ENCODE measurements at regions not wholly inside any gene's neighbourhood (a gene's known extent, or its start where the extent isn't known, plus 50 kb on each side); places are given as distances from the start of the nearest gene placed in this dataset.

- H3K27ac ChIP-seq (replicated peaks) = no peak overlapping the region
- H3K27me3 ChIP-seq (ENCODE audit: insufficient read depth, poor library complexity, severe bottlenecking) = peaks cover 2% of the 10 kb centered on the region
- TF ChIP-seq, protein P1, sequence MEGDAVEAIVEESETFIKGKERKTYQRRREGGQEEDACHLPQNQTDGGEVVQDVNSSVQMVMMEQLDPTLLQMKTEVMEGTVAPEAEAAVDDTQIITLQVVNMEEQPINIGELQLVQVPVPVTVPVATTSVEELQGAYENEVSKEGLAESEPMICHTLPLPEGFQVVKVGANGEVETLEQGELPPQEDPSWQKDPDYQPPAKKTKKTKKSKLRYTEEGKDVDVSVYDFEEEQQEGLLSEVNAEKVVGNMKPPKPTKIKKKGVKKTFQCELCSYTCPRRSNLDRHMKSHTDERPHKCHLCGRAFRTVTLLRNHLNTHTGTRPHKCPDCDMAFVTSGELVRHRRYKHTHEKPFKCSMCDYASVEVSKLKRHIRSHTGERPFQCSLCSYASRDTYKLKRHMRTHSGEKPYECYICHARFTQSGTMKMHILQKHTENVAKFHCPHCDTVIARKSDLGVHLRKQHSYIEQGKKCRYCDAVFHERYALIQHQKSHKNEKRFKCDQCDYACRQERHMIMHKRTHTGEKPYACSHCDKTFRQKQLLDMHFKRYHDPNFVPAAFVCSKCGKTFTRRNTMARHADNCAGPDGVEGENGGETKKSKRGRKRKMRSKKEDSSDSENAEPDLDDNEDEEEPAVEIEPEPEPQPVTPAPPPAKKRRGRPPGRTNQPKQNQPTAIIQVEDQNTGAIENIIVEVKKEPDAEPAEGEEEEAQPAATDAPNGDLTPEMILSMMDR (IDR thresholded peaks at IDR 0.05; ENCODE audit: insufficient read depth, low read length) = no peak
- no peak for TF ChIP-seq GABPA (IDR thresholded peaks at IDR 0.05; ENCODE audit: low read depth)
- no peak for TF ChIP-seq REST (IDR thresholded peaks at IDR 0.05; ENCODE audit: insufficient replicate concordance, low read depth)
- TF ChIP-seq SPI1 (IDR thresholded peaks at IDR 0.05; ENCODE audit: borderline replicate concordance, low read depth) = no peak
- TF ChIP-seq POLR2AphosphoS5 (IDR thresholded peaks at IDR 0.05; ENCODE audit: low read depth) = no peak
- no peak for DNase-seq (ENCODE audit: low read depth in 1 of 2, low spot score in 1 of 2)
- no peak overlapping the region for H3K4me3 ChIP-seq (replicated peaks; ENCODE audit: insufficient read depth, low read length)
Observed at GRCh38 chr2:41958251-41958650, 89.6 kb upstream of the PKDCC start.

- TF ChIP-seq REST (IDR thresholded peaks at IDR 0.05; ENCODE audit: insufficient replicate concordance, low read depth) (no peak), GABPA (IDR thresholded peaks at IDR 0.05; ENCODE audit: low read depth) (no peak), SPI1 (IDR thresholded peaks at IDR 0.05; ENCODE audit: borderline replicate concordance, low read depth) (no peak), POLR2AphosphoS5 (IDR thresholded peaks at IDR 0.05; ENCODE audit: low read depth) (no peak)
- TF ChIP-seq, protein P1 (IDR thresholded peaks at IDR 0.05; ENCODE audit: insufficient read depth, low read length) = no peak
- no peak overlapping the region for H3K27ac ChIP-seq (replicated peaks)
- no peak overlapping the region for H3K4me3 ChIP-seq (replicated peaks; ENCODE audit: insufficient read depth, low read length)
- DNase-seq (ENCODE audit: low read depth in 1 of 2, low spot score in 1 of 2) = no peak
- peaks cover 2% of the 10 kb centered on the region for H3K27me3 ChIP-seq (ENCODE audit: insufficient read depth, poor library complexity, severe bottlenecking)
Observed at GRCh38 chr2:41958775-41959174, 89.0 kb upstream of the PKDCC start.

DNA sequence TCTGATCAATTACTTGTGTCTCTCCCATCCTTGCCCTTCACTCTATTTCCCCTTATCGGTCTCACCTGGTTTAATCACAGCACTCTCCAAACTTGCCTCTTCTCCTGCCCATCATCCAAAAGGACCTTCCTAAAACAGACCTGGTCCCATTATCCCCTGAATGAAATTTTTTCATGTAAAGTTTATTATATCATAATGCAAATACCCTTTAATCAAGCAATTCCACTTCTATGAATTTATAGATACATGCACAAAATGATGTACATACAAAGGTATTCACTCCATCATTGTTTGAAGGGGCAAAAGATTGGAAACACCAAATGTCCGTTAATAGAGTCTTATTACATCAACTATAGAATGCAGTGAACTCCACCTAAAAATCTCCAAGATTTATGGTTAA, 88.1 kb upstream of the PKDCC start:
- DNase-seq (ENCODE audit: low read depth in 1 of 2, low spot score in 1 of 2) = no peak
- Histone ChIP-seq H3K4me3 (replicated peaks; ENCODE audit: insufficient read depth, low read length) (no peak overlapping the region), H3K27me3 (ENCODE audit: insufficient read depth, poor library complexity, severe bottlenecking) (peaks cover 2% of the 10 kb centered on the region), H3K27ac (replicated peaks) (no peak overlapping the region)
- TF ChIP-seq, protein P1 (IDR thresholded peaks at IDR 0.05; ENCODE audit: insufficient read depth, low read length) = no peak
- TF ChIP-seq REST (IDR thresholded peaks at IDR 0.05; ENCODE audit: insufficient replicate concordance, low read depth) (no peak), GABPA (IDR thresholded peaks at IDR 0.05; ENCODE audit: low read depth) (no peak), SPI1 (IDR thresholded peaks at IDR 0.05; ENCODE audit: borderline replicate concordance, low read depth) (no peak), POLR2AphosphoS5 (IDR thresholded peaks at IDR 0.05; ENCODE audit: low read depth) (no peak)

Measured in HL-60 (cell line).